Endothelial cell of umbilical vein (primary cell): ENCODE measurements at regions not wholly inside any gene's neighbourhood (a gene's known extent, or its start where the extent isn't known, plus 50 kb on each side); places are given as distances from the start of the nearest gene placed in this dataset.

Source experiments
- BruUV-seq: library from RNA; stranded (reverse); fragments of 400-500 nt; replicated peaks from 2 replicates; lab custom pipeline; 2021; lab: Mats Ljungman, UMichigan
- CTCF ChIA-PET: fragments of 300-600, 350-600 bp; sonication (Branson Sonifier 250); formaldehyde crosslinking; loops from one replicate; lab custom pipeline; 2021; ENCODE audit warnings: antibody characterized with exemption, inconsistent platforms; lab: Charles Lee
- POLR2A ChIA-PET: fragments of 300-600, 350-600 bp; sonication (Branson Sonifier 250); formaldehyde crosslinking; loops from one replicate; lab custom pipeline; 2021; ENCODE audit warnings: antibody characterized with exemption, inconsistent platforms; lab: Charles Lee
- DNase-seq: peaks from one replicate; pipeline ENCODE4 v3.0.0-alpha.2; 2011; ENCODE audit warnings: low read depth, low spot score
- FAIRE-seq: peaks from 2 replicates; lab custom pipeline; 2011; peaks lifted over from hg19 to GRCh38; lab: Jason Lieb, UNC
- H2AFZ ChIP-seq: 2 replicates; pipeline ENCODE4 v1.6.0; 2012; ENCODE audit warnings: low read depth, low read length, control low read depth, inconsistent platforms
- H3K27ac ChIP-seq: 2 replicates; pipeline ENCODE4 v1.5.1; 2011; ENCODE audit warnings: low read depth, mild to moderate bottlenecking, control low read depth, low read length, moderate library complexity; ENCODE audit not compliant: insufficient read depth
- H3K27me3 ChIP-seq, 2 experiments: 2 replicates each; pipeline versions ENCODE4 v1.6.0 to v1.6.1; 2011; ENCODE audit warnings: low read length in 2 of 2, mixed read lengths in 1 of 2; ENCODE audit not compliant: control insufficient read depth in 2 of 2, insufficient read depth in 2 of 2
- H3K36me3 ChIP-seq, 2 experiments: 2 replicates in 1 of 2; 3 replicates in 1 of 2; pipeline ENCODE4 v1.5.1; 2011; ENCODE audit warnings: low read length in 2 of 2, mild to moderate bottlenecking in 1 of 2, moderate library complexity in 1 of 2; ENCODE audit not compliant: control insufficient read depth in 2 of 2, insufficient read depth in 2 of 2; ENCODE audit errors: extremely low read depth in 1 of 2
- H3K4me1 ChIP-seq: 3 replicates; pipeline ENCODE4 v1.5.1; 2011; ENCODE audit warnings: mild to moderate bottlenecking, low read length; ENCODE audit not compliant: control insufficient read depth, insufficient read depth; ENCODE audit errors: extremely low read depth
- H3K4me2 ChIP-seq: 2 replicates; pipeline ENCODE4 v1.6.1; 2011; ENCODE audit warnings: low read length, control low read depth, mixed read lengths; ENCODE audit not compliant: insufficient read depth
- H3K4me3 ChIP-seq, 3 experiments: fragments of 200-600 bp in 1 of 3; sonication (generic), shearing (Covaris generic) in 1 of 3; replicated peaks in 1 of 3; 2 replicates each; pipeline ENCODE4 v1.5.1; 2011 to 2016; ENCODE audit warnings: control low read depth in 3 of 3, low read length in 3 of 3, mild to moderate bottlenecking in 2 of 3, inconsistent platforms in 1 of 3, low read depth in 1 of 3, moderate library complexity in 1 of 3; ENCODE audit not compliant: insufficient read depth in 1 of 3
- H3K79me2 ChIP-seq: 2 replicates; pipeline ENCODE4 v1.6.0; 2012; ENCODE audit warnings: low read length, inconsistent platforms; ENCODE audit not compliant: control insufficient read depth, insufficient read depth
- H3K9ac ChIP-seq: replicated peaks from 2 replicates; pipeline ENCODE3; 2011; ENCODE audit warnings: low read length, control low read depth; ENCODE audit not compliant: insufficient read depth; ENCODE audit errors: extremely low read depth
- H3K9me1 ChIP-seq: replicated peaks from 3 replicates; pipeline ENCODE4 v1.6.0; 2011; ENCODE audit warnings: mild to moderate bottlenecking, low read length; ENCODE audit not compliant: control insufficient read depth, insufficient read depth; ENCODE audit errors: extremely low read depth
- H3K9me3 ChIP-seq: replicated peaks from 2 replicates; pipeline ENCODE4 v1.5.1; 2012; ENCODE audit warnings: low read length, inconsistent platforms; ENCODE audit not compliant: control insufficient read depth, insufficient read depth
- H4K20me1 ChIP-seq: replicated peaks from 2 replicates; pipeline ENCODE3; 2011; ENCODE audit warnings: mild to moderate bottlenecking, low read length; ENCODE audit not compliant: control insufficient read depth, insufficient read depth; ENCODE audit errors: extremely low read depth
- CTCF ChIP-seq, 2 donors: IDR thresholded peaks; 1 replicate in 1 of 2; 2 replicates in 1 of 2; pipeline ENCODE4 v1.5.1; 2011; ENCODE audit warnings: low read length in 2 of 2, mild to moderate bottlenecking in 2 of 2, moderate library complexity in 2 of 2, control low read depth in 1 of 2, inconsistent platforms in 1 of 2, low read depth in 1 of 2; ENCODE audit not compliant: insufficient read depth in 1 of 2; ENCODE audit errors: extremely low read depth in 1 of 2
- EZH2 ChIP-seq: IDR thresholded peaks from 2 replicates; pipeline ENCODE4 v1.6.1; 2012; ENCODE audit warnings: borderline replicate concordance, low read depth, mild to moderate bottlenecking, moderate library complexity, low read length, inconsistent platforms; ENCODE audit not compliant: severe bottlenecking
- FOS ChIP-seq: IDR thresholded peaks from 2 replicates; pipeline ENCODE4 v1.6.1; 2011; ENCODE audit warnings: mild to moderate bottlenecking, low read length, moderate library complexity, borderline replicate concordance; ENCODE audit not compliant: insufficient read depth
- GATA2 ChIP-seq: IDR thresholded peaks from 2 replicates; pipeline ENCODE4 v1.7.0; 2011; ENCODE audit warnings: low read depth, mild to moderate bottlenecking, moderate library complexity, mixed read lengths, low read length; ENCODE audit not compliant: insufficient read length, insufficient read depth
- JUN ChIP-seq: IDR thresholded peaks from 2 replicates; pipeline ENCODE4 v1.6.1; 2011; ENCODE audit warnings: borderline replicate concordance, low read depth; ENCODE audit not compliant: insufficient read length, insufficient read depth
- MAX ChIP-seq: IDR thresholded peaks from 2 replicates; pipeline ENCODE4 v1.6.1; 2011; ENCODE audit not compliant: insufficient read depth, insufficient read length
- MYC ChIP-seq: IDR thresholded peaks from one replicate; pipeline ENCODE4 v1.6.1; 2011; ENCODE audit warnings: mild to moderate bottlenecking, low read depth, low read length
- POLR2A ChIP-seq: IDR thresholded peaks from 2 replicates; pipeline ENCODE4 v1.6.1; 2012; ENCODE audit warnings: low read depth, mild to moderate bottlenecking, control low read depth, low read length
- POLR2AphosphoS5 ChIP-seq: IDR thresholded peaks from 2 replicates; pipeline ENCODE4 v1.6.1; 2012; ENCODE audit warnings: low read depth, mild to moderate bottlenecking, control low read depth, low read length, moderate library complexity; ENCODE audit not compliant: insufficient read depth
- dilution Hi-C: fragments of 300-500 bp; cut with MboI; formaldehyde crosslinking; loops from one replicate; pipeline ENCODE4 v1.15.0; 2019; ENCODE audit warnings: low sequenced_read_pairs; ENCODE audit not compliant: extremely low pct_ligation_motif_present
- intact Hi-C: fragments of 100-400 bp; cut with micrococcal nuclease; formaldehyde crosslinking; loops from one replicate; pipeline ENCODE4 v1.10.0; 2022

DNA sequence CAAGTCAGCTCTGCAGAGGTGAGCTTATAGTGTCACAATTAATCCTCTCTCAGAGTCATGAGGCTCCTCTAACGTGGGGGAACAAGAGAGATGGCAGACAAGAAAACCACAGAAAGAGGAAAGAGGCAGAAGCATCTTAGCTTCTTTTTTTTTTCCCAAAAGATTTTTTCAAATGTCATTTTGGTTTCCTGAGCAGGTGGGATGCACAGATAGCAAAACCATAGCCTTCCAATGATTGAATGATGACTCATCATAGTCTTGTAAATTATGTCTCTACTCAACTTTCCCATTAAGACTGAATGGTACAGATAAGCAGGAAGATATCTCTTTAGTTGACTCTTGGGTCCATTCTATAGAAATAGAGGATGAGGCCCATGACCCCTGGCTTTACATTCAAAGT is 162.8 kb upstream of the ZFHX3 start:
- Histone ChIP-seq H3K36me3 (no peaks in the 10 kb centered on the region), H4K20me1 (no peaks in the 10 kb centered on the region), H3K9me1 (no peaks in the 10 kb centered on the region), H3K27me3 (peaks cover 0 to 4% of the 10 kb centered on the region in 2 experiments), H3K79me2 (no peaks in the 10 kb centered on the region), H3K4me2 (no peak overlapping the region), H3K9ac (no peak overlapping the region), H3K4me1 (no peaks in the 10 kb centered on the region), H2AFZ (no peak overlapping the region), H3K9me3 (no peaks in the 10 kb centered on the region), H3K4me3 (no peak overlapping the region), H3K27ac (no peak overlapping the region)
- dilution Hi-C loops (no loop called here), intact Hi-C loops (no loop called here)
- no peak for TF ChIP-seq MYC
- no peak for TF ChIP-seq FOS
- no peak for TF ChIP-seq POLR2A
- TF ChIP-seq EZH2, result no peak
- TF ChIP-seq MAX, result no peak
- no peak for TF ChIP-seq JUN
- TF ChIP-seq POLR2AphosphoS5, result no peak
- TF ChIP-seq GATA2, result no peak
- no peak for TF ChIP-seq CTCF (IDR thresholded peaks at IDR 0.05; ENCODE audit: extremely low read depth in 1 of 2, insufficient read depth in 1 of 2, low read depth in 1 of 2, low read length in 2 of 2)
- CTCF ChIA-PET, result no interaction called here
- no peak for DNase-seq
- FAIRE-seq, result no peak
- POLR2A ChIA-PET, result no interaction called here
- BruUV-seq, result no TSS peak
